HEK293 (cell line): ENCODE measurements at regions not wholly inside any gene's neighbourhood (a gene's known extent, or its start where the extent isn't known, plus 50 kb on each side); places are given as distances from the start of the nearest gene placed in this dataset.
"Not testable (repeated sequence)": the region's sequence is repeated elsewhere in the genome, so short reads cannot be mapped to it uniquely, and the experiment has no call there.

Source experiments
- CTCF ChIA-PET: fragments of 350-600 bp; formaldehyde crosslinking; extraction: SDS; loops from one replicate; lab custom pipeline; 2021; ENCODE audit warnings: antibody characterized with exemption; lab: Yijun Ruan, JAX
- POLR2A ChIA-PET: fragments of 300-600 bp; formaldehyde crosslinking; extraction: SDS; loops from one replicate; lab custom pipeline; 2020; ENCODE audit warnings: antibody characterized with exemption, inconsistent platforms; lab: Yijun Ruan, JAX
- H3K27ac ChIP-seq: fragments of 200-500 bp; sonication (Bioruptor generic); 2 replicates; pipeline ENCODE4 v1.5.1; 2014; ENCODE audit warnings: low read depth, low read length, control low read depth, inconsistent platforms; ENCODE audit errors: extremely low read depth
- H3K36me3 ChIP-seq, 2 experiments: fragments of 200-500 bp in 1 of 2; sonication (Bioruptor generic) in 1 of 2; 1 replicate in 1 of 2; 2 replicates in 1 of 2; pipeline ENCODE4 v1.5.1; 2014 to 2017; ENCODE audit warnings: inconsistent platforms in 2 of 2, low read length in 2 of 2; ENCODE audit not compliant: control insufficient read depth in 2 of 2, insufficient read depth in 1 of 2
- H3K4me1 ChIP-seq: fragments of 200-500 bp; sonication (Bioruptor generic); 2 replicates; pipeline ENCODE4 v1.5.1; 2014; ENCODE audit warnings: mild to moderate bottlenecking, low read length, inconsistent platforms; ENCODE audit not compliant: control insufficient read depth, insufficient read depth
- H3K4me3 ChIP-seq: 2 replicates; pipeline ENCODE4 v1.5.1; 2011; ENCODE audit warnings: low read depth, mild to moderate bottlenecking, control low read depth, low read length, moderate library complexity
- H3K9me3 ChIP-seq: fragments of 200-500 bp; sonication (Bioruptor generic); 2 replicates; pipeline ENCODE4 v1.5.1; 2014; ENCODE audit warnings: low read depth, low read length, inconsistent platforms; ENCODE audit not compliant: control insufficient read depth, insufficient read depth
- GLI4 ChIP-seq: fragments of 450-650 bp; formaldehyde crosslinking; IDR thresholded peaks from 2 replicates; pipeline ENCODE4 v1.5.1; 2016; ENCODE audit warnings: missing biosample characterization, missing genetic modification characterization
- KLF8 ChIP-seq: fragments of 450-650 bp; formaldehyde crosslinking; IDR thresholded peaks from 2 replicates; pipeline ENCODE4 v1.5.1; 2016; ENCODE audit warnings: missing biosample characterization, missing genetic modification characterization
- KLF9 ChIP-seq: fragments of 450-650 bp; formaldehyde crosslinking; IDR thresholded peaks from 2 replicates; pipeline ENCODE4 v1.5.1; 2016; ENCODE audit warnings: missing biosample characterization, missing genetic modification characterization, low read depth
- ZBTB21 ChIP-seq: fragments of 450-650 bp; formaldehyde crosslinking; IDR thresholded peaks from 2 replicates; pipeline ENCODE4 v1.5.1; 2017; ENCODE audit warnings: missing biosample characterization, missing genetic modification characterization
- ZNF140 ChIP-seq: fragments of 450-650 bp; formaldehyde crosslinking; IDR thresholded peaks from 2 replicates; pipeline ENCODE4 v1.5.1; 2016; ENCODE audit warnings: missing biosample characterization, missing genetic modification characterization
- ZNF16 ChIP-seq: fragments of 450-650 bp; formaldehyde crosslinking; IDR thresholded peaks from 2 replicates; pipeline ENCODE4 v1.5.1; 2016; ENCODE audit warnings: low read depth, missing biosample characterization, missing genetic modification characterization
- ZNF311 ChIP-seq: fragments of 450-650 bp; formaldehyde crosslinking; IDR thresholded peaks from 2 replicates; pipeline ENCODE4 v1.5.1; 2017; ENCODE audit warnings: missing biosample characterization, missing genetic modification characterization, borderline replicate concordance
- ZNF555 ChIP-seq: fragments of 450-650 bp; formaldehyde crosslinking; conservative IDR thresholded peaks from 2 replicates; pipeline ENCODE4 v1.5.1; 2017; ENCODE audit warnings: missing biosample characterization, mild to moderate bottlenecking, missing genetic modification characterization, inconsistent platforms
- ZNF558 ChIP-seq: fragments of 450-650 bp; formaldehyde crosslinking; IDR thresholded peaks from 2 replicates; pipeline ENCODE4 v1.5.1; 2016; ENCODE audit warnings: missing biosample characterization, missing genetic modification characterization
- TF ChIP-seq, protein P1 (sequence below): fragments of 450-650 bp; formaldehyde crosslinking; conservative IDR thresholded peaks from 2 replicates; pipeline ENCODE4 v1.5.1; 2016; ENCODE audit warnings: low read depth, missing biosample characterization, missing genetic modification characterization
- TF ChIP-seq, protein P2 (sequence below): IDR thresholded peaks from 2 replicates; pipeline ENCODE4 v1.6.1; 2011; ENCODE audit warnings: mild to moderate bottlenecking, low read depth, low read length, borderline replicate concordance

DNA sequence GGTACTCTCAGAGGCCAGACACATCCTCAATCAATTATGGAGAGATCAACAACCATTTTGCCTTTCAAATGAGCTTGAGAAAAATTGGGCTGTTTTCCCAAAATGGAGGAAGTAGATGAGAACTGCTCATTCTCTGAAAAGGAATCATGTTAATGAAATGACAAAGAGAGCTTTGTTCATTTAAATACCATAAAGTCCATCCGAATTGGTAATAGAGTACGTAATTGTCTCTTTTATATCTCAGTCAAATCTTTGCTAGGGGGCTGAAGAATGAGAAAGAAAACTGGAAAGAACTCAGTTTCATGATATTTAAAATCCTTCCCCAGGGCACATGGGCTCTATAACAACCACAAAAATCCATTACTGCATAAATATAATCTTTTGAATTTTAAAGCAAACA is 395.6 kb upstream of the FRG2C start:
- H3K9me3 ChIP-seq, H3K4me1 ChIP-seq, H3K27ac ChIP-seq, H3K4me3 ChIP-seq, POLR2A ChIA-PET, H3K36me3 ChIP-seq: not testable (repeated sequence)
- CTCF ChIA-PET: interaction anchor here (0.6 kb wide), 1 partner anchor 890 kb away, joined by 3 read pairs; no protein-coding TSS in a partner anchor

DNA sequence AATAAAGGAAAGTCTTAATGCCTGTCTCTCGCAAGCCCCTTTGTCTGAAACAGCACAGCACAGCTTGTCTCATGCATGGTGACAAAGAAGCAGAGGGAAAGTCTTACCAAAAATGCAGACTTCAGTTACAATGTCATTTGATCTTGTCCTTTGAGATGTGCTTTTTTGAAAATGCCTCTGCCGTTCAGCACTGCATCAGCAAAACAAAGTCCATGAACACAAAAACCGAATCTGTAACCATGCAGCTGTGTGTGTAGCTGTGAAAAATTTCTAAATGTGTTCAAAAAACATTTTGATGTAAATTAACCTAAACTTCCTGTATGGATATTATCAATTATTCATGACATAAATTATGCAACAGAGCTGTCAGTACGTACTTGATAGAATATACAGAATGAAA is 391.9 kb upstream of the FRG2C start:
- CTCF ChIA-PET, POLR2A ChIA-PET, H3K27ac ChIP-seq, H3K36me3 ChIP-seq, H3K4me1 ChIP-seq, H3K4me3 ChIP-seq, H3K9me3 ChIP-seq: not testable (repeated sequence)

DNA sequence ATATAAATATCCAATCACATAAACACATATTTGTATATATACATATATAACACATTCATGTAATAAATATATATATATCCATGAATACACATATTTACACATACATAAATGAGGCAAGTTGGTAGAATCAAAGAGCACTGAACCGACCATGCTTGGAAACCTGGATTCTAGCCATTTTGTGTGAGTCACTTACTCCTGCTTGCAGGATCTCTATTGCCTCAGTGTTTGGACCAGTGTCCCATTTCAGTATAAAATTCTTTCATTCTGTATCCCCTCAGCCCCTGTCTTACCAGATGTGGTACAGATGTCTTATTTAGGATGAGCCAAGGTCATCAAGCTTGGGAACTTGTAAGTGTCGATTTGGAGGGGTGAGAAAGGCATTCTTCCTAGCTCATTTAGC is 391.4 kb upstream of the FRG2C start:
- Histone ChIP-seq H3K4me1 (no peaks in the 10 kb centered on the region), H3K27ac (no peak overlapping the region), H3K36me3 (no peaks in the 10 kb centered on the region), H3K9me3 (no peaks in the 10 kb centered on the region), H3K4me3 (no peak overlapping the region)
- ChIA-PET POLR2A (no interaction called here), CTCF (interaction anchor here (0.7 kb wide), 1 partner anchor 9 kb away, joined by 3 read pairs; no protein-coding TSS in a partner anchor)
- TF ChIP-seq ZBTB21 (tag by site-specific recombination) (no peak), KLF9 (no peak), ZNF16 (tag by site-specific recombination) (no peak), ZNF311 (no peak), ZNF558 (tag by site-specific recombination) (no peak), ZNF140 (no peak), GLI4 (tag by site-specific recombination) (no peak), KLF8 (no peak), ZNF555 (tag by site-specific recombination) (no peak)
- TF ChIP-seq, protein P1, sequence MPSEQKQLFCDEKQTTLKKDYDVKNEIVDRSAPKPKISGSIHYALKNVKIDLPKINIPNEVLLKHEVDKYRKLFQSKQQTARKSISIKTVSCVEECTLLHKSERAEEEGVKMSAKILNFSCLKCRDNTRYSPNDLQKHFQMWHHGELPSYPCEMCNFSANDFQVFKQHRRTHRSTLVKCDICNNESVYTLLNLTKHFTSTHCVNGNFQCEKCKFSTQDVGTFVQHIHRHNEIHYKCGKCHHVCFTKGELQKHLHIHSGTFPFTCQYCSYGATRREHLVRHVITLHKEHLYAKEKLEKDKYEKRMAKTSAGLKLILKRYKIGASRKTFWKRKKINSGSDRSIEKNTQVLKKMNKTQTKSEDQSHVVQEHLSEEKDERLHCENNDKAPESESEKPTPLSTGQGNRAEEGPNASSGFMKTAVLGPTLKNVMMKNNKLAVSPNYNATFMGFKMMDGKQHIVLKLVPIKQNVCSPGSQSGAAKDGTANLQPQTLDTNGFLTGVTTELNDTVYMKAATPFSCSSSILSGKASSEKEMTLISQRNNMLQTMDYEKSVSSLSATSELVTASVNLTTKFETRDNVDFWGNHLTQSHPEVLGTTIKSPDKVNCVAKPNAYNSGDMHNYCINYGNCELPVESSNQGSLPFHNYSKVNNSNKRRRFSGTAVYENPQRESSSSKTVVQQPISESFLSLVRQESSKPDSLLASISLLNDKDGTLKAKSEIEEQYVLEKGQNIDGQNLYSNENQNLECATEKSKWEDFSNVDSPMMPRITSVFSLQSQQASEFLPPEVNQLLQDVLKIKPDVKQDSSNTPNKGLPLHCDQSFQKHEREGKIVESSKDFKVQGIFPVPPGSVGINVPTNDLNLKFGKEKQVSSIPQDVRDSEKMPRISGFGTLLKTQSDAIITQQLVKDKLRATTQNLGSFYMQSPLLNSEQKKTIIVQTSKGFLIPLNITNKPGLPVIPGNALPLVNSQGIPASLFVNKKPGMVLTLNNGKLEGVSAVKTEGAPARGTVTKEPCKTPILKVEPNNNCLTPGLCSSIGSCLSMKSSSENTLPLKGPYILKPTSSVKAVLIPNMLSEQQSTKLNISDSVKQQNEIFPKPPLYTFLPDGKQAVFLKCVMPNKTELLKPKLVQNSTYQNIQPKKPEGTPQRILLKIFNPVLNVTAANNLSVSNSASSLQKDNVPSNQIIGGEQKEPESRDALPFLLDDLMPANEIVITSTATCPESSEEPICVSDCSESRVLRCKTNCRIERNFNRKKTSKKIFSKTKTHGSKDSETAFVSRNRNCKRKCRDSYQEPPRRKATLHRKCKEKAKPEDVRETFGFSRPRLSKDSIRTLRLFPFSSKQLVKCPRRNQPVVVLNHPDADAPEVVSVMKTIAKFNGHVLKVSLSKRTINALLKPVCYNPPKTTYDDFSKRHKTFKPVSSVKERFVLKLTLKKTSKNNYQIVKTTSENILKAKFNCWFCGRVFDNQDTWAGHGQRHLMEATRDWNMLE (tag by site-specific recombination): no peak
- TF ChIP-seq, protein P2, sequence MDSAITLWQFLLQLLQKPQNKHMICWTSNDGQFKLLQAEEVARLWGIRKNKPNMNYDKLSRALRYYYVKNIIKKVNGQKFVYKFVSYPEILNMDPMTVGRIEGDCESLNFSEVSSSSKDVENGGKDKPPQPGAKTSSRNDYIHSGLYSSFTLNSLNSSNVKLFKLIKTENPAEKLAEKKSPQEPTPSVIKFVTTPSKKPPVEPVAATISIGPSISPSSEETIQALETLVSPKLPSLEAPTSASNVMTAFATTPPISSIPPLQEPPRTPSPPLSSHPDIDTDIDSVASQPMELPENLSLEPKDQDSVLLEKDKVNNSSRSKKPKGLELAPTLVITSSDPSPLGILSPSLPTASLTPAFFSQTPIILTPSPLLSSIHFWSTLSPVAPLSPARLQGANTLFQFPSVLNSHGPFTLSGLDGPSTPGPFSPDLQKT: no peak

DNA sequence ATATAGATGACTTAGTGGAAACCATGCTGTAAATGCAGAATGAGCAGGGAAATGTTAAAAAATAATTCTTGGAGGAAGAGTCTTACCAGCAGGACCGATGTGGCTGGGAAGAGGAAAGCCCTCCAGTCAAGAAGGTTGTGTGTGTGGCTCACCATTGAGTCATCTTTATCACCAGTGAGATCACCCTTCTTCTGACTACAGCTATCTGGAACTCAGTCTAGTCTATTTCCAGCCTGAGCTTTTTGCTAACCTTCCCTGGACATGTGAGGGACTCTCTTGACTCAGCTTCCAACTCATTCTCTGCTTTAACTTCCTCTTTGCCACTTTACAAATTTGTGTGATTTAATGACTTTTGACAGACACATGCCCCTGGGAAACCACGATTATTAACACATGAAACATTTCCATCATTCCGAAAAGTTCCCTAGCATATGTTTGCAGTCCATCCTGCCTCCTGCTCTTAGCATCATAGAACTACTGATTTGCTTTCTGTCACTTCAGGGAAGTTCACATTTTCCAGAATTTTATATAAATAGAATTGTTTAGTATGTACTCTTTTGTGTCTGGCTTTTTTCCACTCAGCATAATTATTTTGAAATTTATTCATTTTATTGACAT is 378.5 kb upstream of the FRG2C start:
- H3K4me1 ChIP-seq, POLR2A ChIA-PET, H3K36me3 ChIP-seq, CTCF ChIA-PET, H3K27ac ChIP-seq, H3K9me3 ChIP-seq, H3K4me3 ChIP-seq: not testable (repeated sequence)

DNA sequence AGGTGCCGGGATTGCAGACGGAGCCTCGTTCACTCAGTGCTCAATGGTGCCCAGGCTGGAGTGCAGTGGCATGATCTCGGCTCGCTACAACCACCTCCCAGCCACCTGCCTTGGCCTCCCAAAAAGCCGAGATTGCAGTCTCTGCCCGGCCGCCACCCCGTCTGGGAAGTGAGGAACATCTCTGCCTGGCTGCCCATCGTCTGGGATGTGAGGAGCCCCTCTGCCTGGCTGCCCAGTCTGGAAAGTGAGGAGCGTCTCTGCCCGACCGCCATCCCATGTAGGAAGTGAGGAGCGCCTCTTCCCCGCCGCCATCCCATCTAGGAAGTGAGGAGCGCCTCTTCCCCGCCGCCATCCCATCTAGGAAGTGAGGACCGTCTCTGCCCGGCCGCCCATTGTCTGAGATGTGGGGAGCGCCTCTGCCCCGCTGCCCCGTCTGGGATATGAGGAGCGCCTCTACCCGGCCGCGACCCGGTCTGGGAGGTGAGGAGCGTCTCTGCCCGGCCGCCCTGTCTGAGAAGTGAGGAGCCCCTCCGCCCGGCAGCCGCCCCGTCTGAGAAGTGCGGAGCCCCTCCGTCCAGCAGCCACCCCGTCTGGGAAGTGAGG is 375.1 kb upstream of the FRG2C start:
- CTCF ChIA-PET, H3K36me3 ChIP-seq, H3K9me3 ChIP-seq, H3K4me3 ChIP-seq, POLR2A ChIA-PET, H3K27ac ChIP-seq, H3K4me1 ChIP-seq: not testable (repeated sequence)
